CD4-positive, alpha-beta T cell (primary cell): ENCODE measurements at regions not wholly inside any gene's neighbourhood (a gene's known extent, or its start where the extent isn't known, plus 50 kb on each side); places are given as distances from the start of the nearest gene placed in this dataset.

Source experiments
- ATAC-seq: fragments of 200-7000 bp; cut with Tn5 transposase; one replicate; pipeline ENCODE4 v1.10.0; 2022; ENCODE audit warnings: mild to moderate bottlenecking; ENCODE audit not compliant: poor library complexity
- CTCF ChIA-PET: fragments of 350-600 bp; sonication (Branson Sonifier 250); formaldehyde crosslinking; loops from one replicate; lab custom pipeline; 2021; ENCODE audit warnings: antibody characterized with exemption, inconsistent platforms; lab: Charles Lee
- POLR2A ChIA-PET: fragments of 350-600 bp; sonication (Branson Sonifier 250); formaldehyde crosslinking; loops from one replicate; lab custom pipeline; 2021; ENCODE audit warnings: antibody characterized with exemption, inconsistent platforms; lab: Charles Lee
- DNase-seq, 14 experiments: peaks; one replicate each; pipeline ENCODE4 v3.0.0-alpha.2; 2013 to 2020; ENCODE audit warnings: mixed read lengths in 2 of 14
- H3K27ac ChIP-seq, 2 donors: one replicate each; pipeline versions ENCODE4 v1.5.1 to v1.7.0; 2013; ENCODE audit warnings: low read length in 2 of 2, low read depth in 1 of 2, mild to moderate bottlenecking in 1 of 2
- H3K27me3 ChIP-seq, 2 experiments: 1 replicate in 1 of 2; 2 replicates in 1 of 2; pipeline versions ENCODE4 v1.6.1 to v1.7.0; 2013; ENCODE audit warnings: low read length in 2 of 2, control low read depth in 1 of 2, mild to moderate bottlenecking in 1 of 2, moderate library complexity in 1 of 2; ENCODE audit not compliant: insufficient read depth in 2 of 2, control insufficient read depth in 1 of 2
- H3K36me3 ChIP-seq: one replicate; pipeline ENCODE4 v1.6.1; 2013; ENCODE audit warnings: low read length, control low read depth; ENCODE audit not compliant: insufficient read depth
- H3K4me1 ChIP-seq: one replicate; pipeline ENCODE4 v1.6.1; 2013; ENCODE audit warnings: low read length, control low read depth; ENCODE audit not compliant: insufficient read depth
- H3K4me3 ChIP-seq: one replicate; pipeline ENCODE4 v1.5.1; 2013; ENCODE audit warnings: mild to moderate bottlenecking, low read length, moderate library complexity
- H3K9me3 ChIP-seq, 2 experiments: 1 replicate in 1 of 2; 2 replicates in 1 of 2; pipeline versions ENCODE4 v1.6.1 to v1.7.0; 2013; ENCODE audit warnings: low read length in 2 of 2, mild to moderate bottlenecking in 2 of 2, control low read depth in 1 of 2, moderate library complexity in 1 of 2; ENCODE audit not compliant: control insufficient read depth in 1 of 2, insufficient read depth in 1 of 2
- H3K27ac Mint-ChIP-seq: one replicate; pipeline ENCODE4 v1.8.0; 2020; ENCODE audit warnings: mixed read lengths
- H3K27me3 Mint-ChIP-seq: one replicate; pipeline ENCODE4 v1.8.0; 2021; ENCODE audit warnings: mixed read lengths
- H3K36me3 Mint-ChIP-seq: one replicate; pipeline ENCODE4 v1.8.0; 2021; ENCODE audit warnings: low read depth, mixed read lengths
- H3K4me1 Mint-ChIP-seq: one replicate; pipeline ENCODE4 v1.8.0; 2021; ENCODE audit warnings: low read depth, mixed read lengths
- H3K4me3 Mint-ChIP-seq: one replicate; pipeline ENCODE4 v1.8.0; 2020; ENCODE audit warnings: mild to moderate bottlenecking, mixed read lengths
- H3K9me3 Mint-ChIP-seq: one replicate; pipeline ENCODE4 v1.8.0; 2020; ENCODE audit warnings: mixed read lengths
- intact Hi-C, 2 experiments: fragments of 100-400 bp; cut with DNase I in 1 of 2; cut with micrococcal nuclease in 1 of 2; formaldehyde crosslinking; loops; one replicate each; pipeline versions ENCODE4 v1.15.1 to v1.9.0; 2023 to 2025; cut with DNase I, micrococcal nuclease
- TF ChIP-seq, protein P1 (sequence below): fragments of 200-600 bp; IDR thresholded peaks from one replicate; pipeline ENCODE4 v1.8.0; 2022; ENCODE audit warnings: antibody characterized with exemption, mild to moderate bottlenecking

DNA sequence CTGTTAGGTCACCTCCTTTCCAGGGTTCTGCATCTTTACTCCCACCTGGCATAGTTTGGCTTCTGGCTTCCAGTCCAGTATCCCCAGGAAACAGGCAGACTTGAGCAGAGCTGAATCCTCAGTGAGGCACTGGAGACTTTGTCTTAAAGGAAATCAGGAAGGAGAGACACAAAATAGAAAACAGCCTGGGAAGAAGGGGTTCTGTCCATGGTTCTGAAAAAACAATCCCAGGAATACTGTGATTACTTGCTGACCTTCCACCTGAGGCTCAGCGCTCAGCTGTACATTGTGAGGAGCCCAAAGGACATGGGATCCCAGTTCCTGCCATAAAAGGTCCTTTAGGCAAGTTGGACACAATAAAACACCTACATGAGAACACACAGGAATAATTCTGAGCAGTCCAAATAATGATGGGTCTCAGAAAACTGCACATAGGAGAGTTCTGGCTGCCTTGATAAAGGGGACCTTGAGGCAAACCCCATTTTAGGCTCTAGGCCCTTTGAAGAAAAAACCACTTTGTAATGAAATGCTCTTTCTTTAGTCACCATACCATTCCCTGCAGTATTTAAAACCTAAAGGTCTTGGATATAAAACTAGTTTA lies 81.4 kb upstream of the CRHR1 start:
- peaks cover 17 to 18% of the 10 kb centered on the region in 2 experiments for H3K27me3 ChIP-seq
- TF ChIP-seq, protein P1, sequence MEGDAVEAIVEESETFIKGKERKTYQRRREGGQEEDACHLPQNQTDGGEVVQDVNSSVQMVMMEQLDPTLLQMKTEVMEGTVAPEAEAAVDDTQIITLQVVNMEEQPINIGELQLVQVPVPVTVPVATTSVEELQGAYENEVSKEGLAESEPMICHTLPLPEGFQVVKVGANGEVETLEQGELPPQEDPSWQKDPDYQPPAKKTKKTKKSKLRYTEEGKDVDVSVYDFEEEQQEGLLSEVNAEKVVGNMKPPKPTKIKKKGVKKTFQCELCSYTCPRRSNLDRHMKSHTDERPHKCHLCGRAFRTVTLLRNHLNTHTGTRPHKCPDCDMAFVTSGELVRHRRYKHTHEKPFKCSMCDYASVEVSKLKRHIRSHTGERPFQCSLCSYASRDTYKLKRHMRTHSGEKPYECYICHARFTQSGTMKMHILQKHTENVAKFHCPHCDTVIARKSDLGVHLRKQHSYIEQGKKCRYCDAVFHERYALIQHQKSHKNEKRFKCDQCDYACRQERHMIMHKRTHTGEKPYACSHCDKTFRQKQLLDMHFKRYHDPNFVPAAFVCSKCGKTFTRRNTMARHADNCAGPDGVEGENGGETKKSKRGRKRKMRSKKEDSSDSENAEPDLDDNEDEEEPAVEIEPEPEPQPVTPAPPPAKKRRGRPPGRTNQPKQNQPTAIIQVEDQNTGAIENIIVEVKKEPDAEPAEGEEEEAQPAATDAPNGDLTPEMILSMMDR, result no peak
- CTCF ChIA-PET, result no interaction called here
- no peak overlapping the region for H3K27ac ChIP-seq
- H3K9me3 ChIP-seq, result no peaks in the 10 kb centered on the region
- H3K4me3 Mint-ChIP-seq, result no peak overlapping the region
- no peak for ATAC-seq
- H3K27ac Mint-ChIP-seq, result no peak overlapping the region
- intact Hi-C loops, result no loop called here
- no peaks in the 10 kb centered on the region for H3K9me3 Mint-ChIP-seq
- no peaks in the 10 kb centered on the region for H3K4me1 ChIP-seq
- no peaks in the 10 kb centered on the region for H3K36me3 ChIP-seq
- H3K36me3 Mint-ChIP-seq, result no peaks in the 10 kb centered on the region
- no peak overlapping the region for H3K4me3 ChIP-seq
- no peak for DNase-seq
- no peaks in the 10 kb centered on the region for H3K4me1 Mint-ChIP-seq
- POLR2A ChIA-PET, result no interaction called here
- H3K27me3 Mint-ChIP-seq, result peaks cover 85% of the 10 kb centered on the region

DNA sequence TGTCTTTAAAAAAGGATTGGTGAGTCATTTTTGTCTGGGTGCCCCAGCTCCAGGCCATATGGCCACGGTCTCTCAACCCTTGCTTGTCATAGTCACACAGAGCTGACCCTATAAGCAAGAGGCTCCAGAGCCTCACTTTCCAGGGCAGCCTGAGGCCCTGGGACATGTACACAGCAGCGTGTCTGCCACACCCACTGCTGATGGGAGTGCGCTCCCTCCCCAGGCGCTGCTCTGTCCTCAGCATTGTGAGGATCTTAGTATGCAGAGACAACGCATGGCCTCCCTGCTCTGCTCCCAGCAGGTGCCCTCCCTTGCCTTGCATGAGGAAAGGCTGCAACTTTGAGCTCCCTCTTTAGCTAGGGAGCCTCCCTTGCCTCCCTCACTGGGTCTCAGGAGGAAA lies 80.8 kb upstream of the CRHR1 start:
- no peaks in the 10 kb centered on the region for H3K4me1 Mint-ChIP-seq
- no peak overlapping the region for H3K4me3 Mint-ChIP-seq
- H3K27ac Mint-ChIP-seq, result no peak overlapping the region
- TF ChIP-seq, protein P1, result no peak
- no peak overlapping the region for H3K27ac ChIP-seq
- ATAC-seq, result no peak
- intact Hi-C loops, result no loop called here
- ChIA-PET CTCF (no interaction called here), POLR2A (interaction anchor here (0.5 kb wide), 1 partner anchor 27 kb away, joined by 3 read pairs; no protein-coding TSS in a partner anchor)
- no peaks in the 10 kb centered on the region for H3K4me1 ChIP-seq
- peaks cover 13 to 21% of the 10 kb centered on the region in 2 experiments for H3K27me3 ChIP-seq
- H3K36me3 Mint-ChIP-seq, result no peaks in the 10 kb centered on the region
- no peaks in the 10 kb centered on the region for H3K9me3 ChIP-seq
- no peaks in the 10 kb centered on the region for H3K9me3 Mint-ChIP-seq
- no peak for DNase-seq
- peaks cover 86% of the 10 kb centered on the region for H3K27me3 Mint-ChIP-seq
- no peak overlapping the region for H3K4me3 ChIP-seq
- no peaks in the 10 kb centered on the region for H3K36me3 ChIP-seq

DNA sequence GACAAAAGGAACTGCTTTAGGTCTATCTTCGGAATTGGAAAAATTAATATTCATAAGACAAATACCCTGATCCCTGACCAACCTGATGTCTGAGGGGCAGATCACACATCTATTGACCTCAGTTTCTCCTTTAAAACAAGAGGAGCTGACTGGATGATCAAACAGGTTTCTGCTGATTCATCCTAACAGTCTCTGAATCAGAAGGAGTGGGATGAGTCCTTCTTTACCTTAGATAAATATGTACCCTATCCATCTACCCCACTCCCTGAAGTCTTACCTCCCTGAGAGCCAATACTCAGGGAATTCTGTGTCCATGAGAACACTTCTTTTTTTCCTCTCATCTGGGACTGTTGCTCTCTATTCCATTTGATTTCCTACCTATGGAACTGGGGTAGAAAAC lies 80.3 kb upstream of the CRHR1 start:
- Mint-ChIP-seq H3K9me3 (no peaks in the 10 kb centered on the region), H3K36me3 (no peaks in the 10 kb centered on the region), H3K27ac (no peak overlapping the region), H3K4me3 (no peak overlapping the region), H3K4me1 (no peaks in the 10 kb centered on the region), H3K27me3 (peaks cover 82% of the 10 kb centered on the region)
- H3K27me3 ChIP-seq, result peaks cover 9 to 21% of the 10 kb centered on the region in 2 experiments
- no peaks in the 10 kb centered on the region for H3K36me3 ChIP-seq
- DNase-seq (no peak), ATAC-seq (no peak)
- ChIA-PET POLR2A (interaction anchor here (0.5 kb wide), 1 partner anchor 28 kb away, joined by 3 read pairs; no protein-coding TSS in a partner anchor), CTCF (no interaction called here)
- TF ChIP-seq, protein P1, result no peak
- H3K27ac ChIP-seq, result no peak overlapping the region
- intact Hi-C loops, result no loop called here
- no peaks in the 10 kb centered on the region for H3K4me1 ChIP-seq
- no peaks in the 10 kb centered on the region for H3K9me3 ChIP-seq
- H3K4me3 ChIP-seq, result no peak overlapping the region
